A673 (cell line): ENCODE measurements at regions not wholly inside any gene's neighbourhood (a gene's known extent, or its start where the extent isn't known, plus 50 kb on each side); places are given as distances from the start of the nearest gene placed in this dataset.

ENCODE experiments used
- BruUV-seq: library from RNA; stranded (reverse); fragments of 400-500 nt; replicated peaks from 2 replicates; lab custom pipeline; 2021; lab: Mats Ljungman, UMichigan
- CTCF ChIA-PET: fragments of 300-600 bp; sonication (Branson Sonifier 250); formaldehyde crosslinking; loops from one replicate; lab custom pipeline; 2022; ENCODE audit warnings: antibody characterized with exemption; lab: Charles Lee
- POLR2A ChIA-PET: fragments of 300-600 bp; sonication (Branson Sonifier 250); formaldehyde crosslinking; loops from one replicate; lab custom pipeline; 2022; ENCODE audit warnings: antibody characterized with exemption; ENCODE audit not compliant: low non-redundant PET; lab: Charles Lee
- DNase-seq: peaks from one replicate; pipeline ENCODE4 v3.0.0-alpha.2; 2015; ENCODE audit warnings: low spot score
- H3K27ac ChIP-seq: fragments of 200-600 bp; sonication (generic); 2 replicates; pipeline ENCODE4 v1.5.1; 2016; ENCODE audit warnings: mixed run types, low read depth, mild to moderate bottlenecking, mixed read lengths, antibody characterized with exemption, low read length; ENCODE audit not compliant: poor library complexity, severe bottlenecking
- H3K27me3 ChIP-seq: fragments of 200-600 bp; sonication (generic); replicated peaks from 2 replicates; pipeline ENCODE4 v1.6.1; 2017; ENCODE audit warnings: mixed run types, low read depth, mild to moderate bottlenecking, mixed read lengths, antibody characterized with exemption, low read length; ENCODE audit not compliant: insufficient read depth, poor library complexity
- H3K36me3 ChIP-seq: fragments of 200-600 bp; sonication (generic); 2 replicates; pipeline ENCODE4 v1.6.1; 2016; ENCODE audit warnings: mixed run types, mild to moderate bottlenecking, mixed read lengths, antibody characterized with exemption, low read length; ENCODE audit not compliant: insufficient read depth, poor library complexity, severe bottlenecking
- H3K4me1 ChIP-seq: fragments of 200-600 bp; sonication (generic); 2 replicates; pipeline ENCODE4 v1.6.1; 2017; ENCODE audit warnings: mixed run types, mild to moderate bottlenecking, mixed read lengths, antibody characterized with exemption, low read length; ENCODE audit not compliant: insufficient read depth, poor library complexity, severe bottlenecking
- H3K4me3 ChIP-seq: fragments of 200-600 bp; sonication (generic); 2 replicates; pipeline ENCODE4 v1.5.1; 2016; ENCODE audit warnings: low read depth, mixed run types, mild to moderate bottlenecking, mixed read lengths, low read length; ENCODE audit not compliant: poor library complexity, severe bottlenecking
- H3K9me3 ChIP-seq: fragments of 200-600 bp; sonication (generic); 2 replicates; pipeline ENCODE4 v1.6.1; 2016; ENCODE audit warnings: mixed run types, low read depth, mild to moderate bottlenecking, mixed read lengths, antibody characterized with exemption, low read length; ENCODE audit not compliant: poor library complexity, severe bottlenecking
- EZH2 ChIP-seq: fragments of 200-600 bp; sonication (generic); IDR thresholded peaks from 2 replicates; pipeline ENCODE4 v1.6.1; 2017; ENCODE audit warnings: borderline replicate concordance, low read depth, mild to moderate bottlenecking, mixed read lengths, antibody characterized with exemption, low read length; ENCODE audit not compliant: poor library complexity, severe bottlenecking
- intact Hi-C: fragments of 100-400 bp; cut with micrococcal nuclease; formaldehyde crosslinking; loops from one replicate; pipeline ENCODE4 v1.10.0; 2022; ENCODE audit not compliant: unreplicated experiment
- TF ChIP-seq, protein P1 (sequence below): fragments of 300-800, 200-600 bp; sonication (generic); conservative IDR thresholded peaks from 2 replicates; pipeline ENCODE4 v1.5.1; 2017; ENCODE audit warnings: low read depth, mild to moderate bottlenecking, antibody characterized with exemption, low read length, moderate library complexity, mixed read lengths

DNA sequence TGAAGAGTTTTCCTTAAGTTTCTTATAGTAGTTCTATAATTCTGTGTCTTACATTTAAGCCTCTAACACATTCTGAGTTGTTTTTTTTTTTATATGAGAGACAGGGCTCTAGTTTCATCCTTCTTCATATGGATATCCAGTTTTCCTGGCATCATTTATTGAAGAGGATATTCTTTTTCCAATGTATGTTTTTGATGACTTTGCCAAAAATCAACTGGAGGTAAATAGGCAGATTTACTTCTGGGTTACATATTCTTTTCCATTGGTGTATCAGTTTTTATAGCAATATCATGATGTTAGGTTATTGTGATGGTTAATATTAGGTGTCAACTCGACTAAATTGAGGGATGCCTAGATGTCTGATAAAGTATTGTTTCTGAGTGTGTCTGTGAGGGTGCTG is 650.7 kb upstream of the GRID2 start:
- H3K27ac ChIP-seq = no peak overlapping the region
- intact Hi-C loops = no loop called here
- H3K4me3 ChIP-seq = no peak overlapping the region
- H3K9me3 ChIP-seq = no peaks in the 10 kb centered on the region
- no peaks in the 10 kb centered on the region for H3K36me3 ChIP-seq
- no TSS peak for BruUV-seq
- H3K4me1 ChIP-seq = no peaks in the 10 kb centered on the region
- TF ChIP-seq EZH2 = no peak
- TF ChIP-seq, protein P1, sequence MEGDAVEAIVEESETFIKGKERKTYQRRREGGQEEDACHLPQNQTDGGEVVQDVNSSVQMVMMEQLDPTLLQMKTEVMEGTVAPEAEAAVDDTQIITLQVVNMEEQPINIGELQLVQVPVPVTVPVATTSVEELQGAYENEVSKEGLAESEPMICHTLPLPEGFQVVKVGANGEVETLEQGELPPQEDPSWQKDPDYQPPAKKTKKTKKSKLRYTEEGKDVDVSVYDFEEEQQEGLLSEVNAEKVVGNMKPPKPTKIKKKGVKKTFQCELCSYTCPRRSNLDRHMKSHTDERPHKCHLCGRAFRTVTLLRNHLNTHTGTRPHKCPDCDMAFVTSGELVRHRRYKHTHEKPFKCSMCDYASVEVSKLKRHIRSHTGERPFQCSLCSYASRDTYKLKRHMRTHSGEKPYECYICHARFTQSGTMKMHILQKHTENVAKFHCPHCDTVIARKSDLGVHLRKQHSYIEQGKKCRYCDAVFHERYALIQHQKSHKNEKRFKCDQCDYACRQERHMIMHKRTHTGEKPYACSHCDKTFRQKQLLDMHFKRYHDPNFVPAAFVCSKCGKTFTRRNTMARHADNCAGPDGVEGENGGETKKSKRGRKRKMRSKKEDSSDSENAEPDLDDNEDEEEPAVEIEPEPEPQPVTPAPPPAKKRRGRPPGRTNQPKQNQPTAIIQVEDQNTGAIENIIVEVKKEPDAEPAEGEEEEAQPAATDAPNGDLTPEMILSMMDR = no peak
- ChIA-PET CTCF (no interaction called here), POLR2A (no interaction called here)
- no peak for DNase-seq
- H3K27me3 ChIP-seq = no peaks in the 10 kb centered on the region

GRCh38 chr4:91681091-91681490 is 622.7 kb upstream of the GRID2 start:
- H3K27ac ChIP-seq = no peak overlapping the region
- no peak for TF ChIP-seq EZH2
- TF ChIP-seq, protein P1 = no peak
- H3K27me3 ChIP-seq = no peaks in the 10 kb centered on the region
- H3K4me1 ChIP-seq = no peaks in the 10 kb centered on the region
- no peaks in the 10 kb centered on the region for H3K9me3 ChIP-seq
- POLR2A ChIA-PET = no interaction called here
- CTCF ChIA-PET = no interaction called here
- intact Hi-C loops = no loop called here
- BruUV-seq = no TSS peak
- H3K4me3 ChIP-seq = no peak overlapping the region
- H3K36me3 ChIP-seq = no peaks in the 10 kb centered on the region
- DNase-seq = no peak

GRCh38 chr4:91681544-91681943 is 622.2 kb upstream of the GRID2 start:
- no TSS peak for BruUV-seq
- Histone ChIP-seq H3K27ac (no peak overlapping the region), H3K4me3 (no peak overlapping the region), H3K4me1 (no peaks in the 10 kb centered on the region), H3K9me3 (no peaks in the 10 kb centered on the region), H3K27me3 (no peaks in the 10 kb centered on the region), H3K36me3 (no peaks in the 10 kb centered on the region)
- POLR2A ChIA-PET = no interaction called here
- no peak for TF ChIP-seq EZH2
- TF ChIP-seq, protein P1 = no peak
- no peak for DNase-seq
- intact Hi-C loops = no loop called here
- CTCF ChIA-PET = no interaction called here
